GM23338 (cell line): ENCODE measurements at regions not wholly inside any gene's neighbourhood (a gene's known extent, or its start where the extent isn't known, plus 50 kb on each side); places are given as distances from the start of the nearest gene placed in this dataset.

ENCODE experiments used
- ATAC-seq: fragments of 200-7000 bp; cut with Tn5 transposase; 3 replicates; pipeline ENCODE4 v1.9.1; 2020
- DNase-seq: peaks from one replicate; pipeline ENCODE4 v3.0.0-alpha.2; 2015; ENCODE audit warnings: low spot score
- H2AFZ ChIP-seq: fragments of 200-600 bp; sonication (generic); 2 replicates; pipeline ENCODE4 v1.8.0; 2016; ENCODE audit warnings: antibody characterized with exemption, mild to moderate bottlenecking, moderate library complexity
- H3F3A ChIP-seq: fragments of 200-600 bp; sonication (generic); replicated peaks from 2 replicates; pipeline ENCODE4 v1.8.0; 2017; ENCODE audit warnings: antibody characterized with exemption, mixed run types, low read depth
- H3K27ac ChIP-seq: fragments of 200-600 bp; sonication (generic); 2 replicates; pipeline ENCODE4 v1.6.1; 2016; ENCODE audit warnings: low read depth
- H3K27me3 ChIP-seq: fragments of 200-600 bp; sonication (generic); 2 replicates; pipeline ENCODE4 v1.8.0; 2016; ENCODE audit warnings: mild to moderate bottlenecking, mixed run types, moderate library complexity; ENCODE audit not compliant: insufficient read depth
- H3K36me3 ChIP-seq: fragments of 200-600 bp; sonication (generic); 2 replicates; pipeline ENCODE4 v1.8.0; 2016; ENCODE audit warnings: mild to moderate bottlenecking; ENCODE audit not compliant: insufficient read depth
- H3K4me1 ChIP-seq: fragments of 200-600 bp; sonication (generic); 2 replicates; pipeline ENCODE4 v1.8.0; 2016; ENCODE audit warnings: mild to moderate bottlenecking, moderate library complexity; ENCODE audit not compliant: insufficient read depth
- H3K4me2 ChIP-seq: fragments of 200-600 bp; sonication (generic); 2 replicates; pipeline ENCODE4 v1.7.1; 2017; ENCODE audit warnings: mixed run types
- H3K4me3 ChIP-seq: fragments of 200-600 bp; sonication (generic); 2 replicates; pipeline ENCODE4 v1.6.1; 2016; ENCODE audit warnings: mixed run types
- H3K79me2 ChIP-seq: fragments of 200-600 bp; sonication (generic); replicated peaks from 2 replicates; pipeline ENCODE4 v1.8.0; 2017; ENCODE audit warnings: mild to moderate bottlenecking; ENCODE audit not compliant: insufficient read depth
- H3K9me2 ChIP-seq: fragments of 200-600 bp; sonication (generic); 2 replicates; pipeline ENCODE4 v1.8.0; 2017; ENCODE audit not compliant: insufficient read depth
- H4K20me1 ChIP-seq: fragments of 200-600 bp; sonication (generic); replicated peaks from 2 replicates; pipeline ENCODE4 v1.8.0; 2017; ENCODE audit warnings: mild to moderate bottlenecking; ENCODE audit not compliant: insufficient read depth
- H3K27ac Mint-ChIP-seq: 2 replicates; pipeline ENCODE4 v1.8.0; 2020; ENCODE audit warnings: inconsistent platforms, mild to moderate bottlenecking, moderate library complexity, mixed read lengths
- H3K27me3 Mint-ChIP-seq: 3 replicates; pipeline ENCODE4 v1.8.0; 2022; ENCODE audit warnings: low read depth, mild to moderate bottlenecking, moderate library complexity, mixed read lengths, inconsistent platforms; ENCODE audit not compliant: insufficient read depth, poor library complexity
- H3K36me3 Mint-ChIP-seq: 3 replicates; pipeline ENCODE4 v1.8.0; 2021; ENCODE audit warnings: low read depth, mild to moderate bottlenecking, inconsistent platforms, moderate library complexity, mixed read lengths
- H3K4me1 Mint-ChIP-seq: 3 replicates; pipeline ENCODE4 v1.8.0; 2020; ENCODE audit warnings: mild to moderate bottlenecking, inconsistent platforms, mixed read lengths
- H3K4me3 Mint-ChIP-seq: 3 replicates; pipeline ENCODE4 v1.8.0; 2021; ENCODE audit warnings: moderate library complexity, mild to moderate bottlenecking, inconsistent platforms, mixed read lengths
- H3K9me3 Mint-ChIP-seq: 3 replicates; pipeline ENCODE4 v1.8.0; 2020; ENCODE audit warnings: moderate library complexity, mild to moderate bottlenecking, inconsistent platforms, mixed read lengths
- CREB1 ChIP-seq: fragments of 250-450 bp; sonication (Bioruptor Pico); IDR thresholded peaks from 2 replicates; pipeline ENCODE4 v1.5.0; 2020; ENCODE audit warnings: low read depth, mild to moderate bottlenecking, moderate library complexity
- EZH2 ChIP-seq: fragments of 200-600 bp; sonication (generic); IDR thresholded peaks from one replicate; pipeline ENCODE4 v1.8.0; 2017; ENCODE audit warnings: antibody characterized with exemption, mild to moderate bottlenecking, low read depth; ENCODE audit not compliant: unreplicated experiment
- EZH2phosphoT487 ChIP-seq: fragments of 200-600 bp; sonication (generic); IDR thresholded peaks from one replicate; pipeline ENCODE4 v1.8.1; 2018; ENCODE audit warnings: antibody characterized with exemption; ENCODE audit not compliant: unreplicated experiment
- JUNB ChIP-seq: IDR thresholded peaks from one replicate; pipeline ENCODE4 v1.6.1; 2016; ENCODE audit warnings: antibody characterized with exemption; ENCODE audit not compliant: unreplicated experiment
- NANOG ChIP-seq: IDR thresholded peaks from 2 replicates; pipeline ENCODE4 v1.6.1; 2016; ENCODE audit warnings: antibody characterized with exemption, borderline replicate concordance
- POLR2AphosphoS5 ChIP-seq: IDR thresholded peaks from 2 replicates; pipeline ENCODE4 v1.6.1; 2016; ENCODE audit warnings: antibody characterized with exemption, low read depth
- STAT1 ChIP-seq: IDR thresholded peaks from one replicate; pipeline ENCODE4 v1.6.1; 2016; ENCODE audit warnings: antibody characterized with exemption; ENCODE audit not compliant: unreplicated experiment
- ZNF114 ChIP-seq: fragments of 250-450 bp; sonication (Bioruptor Pico); IDR thresholded peaks from 2 replicates; pipeline ENCODE4 v1.5.0; 2020; ENCODE audit warnings: mild to moderate bottlenecking, moderate library complexity
- ZNF331 ChIP-seq: fragments of 250-450 bp; sonication (Bioruptor Pico); IDR thresholded peaks from 2 replicates; pipeline ENCODE4 v1.5.0; 2020; ENCODE audit warnings: low read depth, mild to moderate bottlenecking, moderate library complexity
- TF ChIP-seq, protein P1 (sequence below), 2 experiments: fragments of 200-600 bp in 1 of 2; sonication (generic) in 1 of 2; conservative IDR thresholded peaks; 2 replicates each; pipeline versions ENCODE4 v1.5.1 to v1.6.1; 2016 to 2017; ENCODE audit warnings: antibody characterized with exemption in 2 of 2, low read depth in 2 of 2, mild to moderate bottlenecking in 2 of 2, moderate library complexity in 1 of 2
- TF ChIP-seq, protein P2 (sequence below): fragments of 250-450 bp; sonication (Bioruptor Pico); IDR thresholded peaks from 2 replicates; pipeline ENCODE4 v1.5.0; 2020; ENCODE audit warnings: mild to moderate bottlenecking, moderate library complexity
- TF ChIP-seq, protein P3 (sequence below): IDR thresholded peaks from one replicate; pipeline ENCODE4 v1.6.1; 2018; ENCODE audit warnings: antibody characterized with exemption; ENCODE audit not compliant: unreplicated experiment
- TF ChIP-seq, protein P4 (sequence below): IDR thresholded peaks from 2 replicates; pipeline ENCODE4 v1.6.1; 2016; ENCODE audit warnings: antibody characterized with exemption

DNA sequence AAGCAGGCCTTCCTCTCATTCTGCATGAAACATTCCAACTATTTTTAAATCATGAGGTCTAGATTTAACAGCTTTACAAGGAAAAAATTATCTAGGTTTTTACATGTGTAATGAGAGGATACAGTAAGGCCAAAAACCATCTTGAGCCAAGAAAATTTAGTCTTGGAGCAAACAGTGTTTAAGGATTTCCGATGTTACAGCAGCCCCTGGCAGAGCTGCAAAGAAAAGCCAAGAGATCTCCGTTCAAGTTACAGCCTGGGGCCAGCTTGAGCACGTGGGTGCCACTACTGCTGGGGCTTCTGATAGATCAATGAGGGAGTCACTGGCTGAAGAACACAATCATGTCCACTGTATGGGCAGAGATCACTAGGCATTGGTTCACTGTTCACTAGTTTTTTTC lies 156.2 kb downstream of the EVX1 start:
- no peak overlapping the region for H3K4me3 Mint-ChIP-seq
- H3K4me1 Mint-ChIP-seq = no peaks in the 10 kb centered on the region
- TF ChIP-seq, protein P1, sequence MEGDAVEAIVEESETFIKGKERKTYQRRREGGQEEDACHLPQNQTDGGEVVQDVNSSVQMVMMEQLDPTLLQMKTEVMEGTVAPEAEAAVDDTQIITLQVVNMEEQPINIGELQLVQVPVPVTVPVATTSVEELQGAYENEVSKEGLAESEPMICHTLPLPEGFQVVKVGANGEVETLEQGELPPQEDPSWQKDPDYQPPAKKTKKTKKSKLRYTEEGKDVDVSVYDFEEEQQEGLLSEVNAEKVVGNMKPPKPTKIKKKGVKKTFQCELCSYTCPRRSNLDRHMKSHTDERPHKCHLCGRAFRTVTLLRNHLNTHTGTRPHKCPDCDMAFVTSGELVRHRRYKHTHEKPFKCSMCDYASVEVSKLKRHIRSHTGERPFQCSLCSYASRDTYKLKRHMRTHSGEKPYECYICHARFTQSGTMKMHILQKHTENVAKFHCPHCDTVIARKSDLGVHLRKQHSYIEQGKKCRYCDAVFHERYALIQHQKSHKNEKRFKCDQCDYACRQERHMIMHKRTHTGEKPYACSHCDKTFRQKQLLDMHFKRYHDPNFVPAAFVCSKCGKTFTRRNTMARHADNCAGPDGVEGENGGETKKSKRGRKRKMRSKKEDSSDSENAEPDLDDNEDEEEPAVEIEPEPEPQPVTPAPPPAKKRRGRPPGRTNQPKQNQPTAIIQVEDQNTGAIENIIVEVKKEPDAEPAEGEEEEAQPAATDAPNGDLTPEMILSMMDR (conservative IDR thresholded peaks at IDR 0.05; ENCODE audit: low read depth in 2 of 2) = no peak
- no peak for TF ChIP-seq NANOG
- no peak for TF ChIP-seq POLR2AphosphoS5
- TF ChIP-seq CREB1 (CRISPR knock-in tag) = no peak
- no peak for TF ChIP-seq ZNF114
- TF ChIP-seq JUNB = no peak
- TF ChIP-seq, protein P2, sequence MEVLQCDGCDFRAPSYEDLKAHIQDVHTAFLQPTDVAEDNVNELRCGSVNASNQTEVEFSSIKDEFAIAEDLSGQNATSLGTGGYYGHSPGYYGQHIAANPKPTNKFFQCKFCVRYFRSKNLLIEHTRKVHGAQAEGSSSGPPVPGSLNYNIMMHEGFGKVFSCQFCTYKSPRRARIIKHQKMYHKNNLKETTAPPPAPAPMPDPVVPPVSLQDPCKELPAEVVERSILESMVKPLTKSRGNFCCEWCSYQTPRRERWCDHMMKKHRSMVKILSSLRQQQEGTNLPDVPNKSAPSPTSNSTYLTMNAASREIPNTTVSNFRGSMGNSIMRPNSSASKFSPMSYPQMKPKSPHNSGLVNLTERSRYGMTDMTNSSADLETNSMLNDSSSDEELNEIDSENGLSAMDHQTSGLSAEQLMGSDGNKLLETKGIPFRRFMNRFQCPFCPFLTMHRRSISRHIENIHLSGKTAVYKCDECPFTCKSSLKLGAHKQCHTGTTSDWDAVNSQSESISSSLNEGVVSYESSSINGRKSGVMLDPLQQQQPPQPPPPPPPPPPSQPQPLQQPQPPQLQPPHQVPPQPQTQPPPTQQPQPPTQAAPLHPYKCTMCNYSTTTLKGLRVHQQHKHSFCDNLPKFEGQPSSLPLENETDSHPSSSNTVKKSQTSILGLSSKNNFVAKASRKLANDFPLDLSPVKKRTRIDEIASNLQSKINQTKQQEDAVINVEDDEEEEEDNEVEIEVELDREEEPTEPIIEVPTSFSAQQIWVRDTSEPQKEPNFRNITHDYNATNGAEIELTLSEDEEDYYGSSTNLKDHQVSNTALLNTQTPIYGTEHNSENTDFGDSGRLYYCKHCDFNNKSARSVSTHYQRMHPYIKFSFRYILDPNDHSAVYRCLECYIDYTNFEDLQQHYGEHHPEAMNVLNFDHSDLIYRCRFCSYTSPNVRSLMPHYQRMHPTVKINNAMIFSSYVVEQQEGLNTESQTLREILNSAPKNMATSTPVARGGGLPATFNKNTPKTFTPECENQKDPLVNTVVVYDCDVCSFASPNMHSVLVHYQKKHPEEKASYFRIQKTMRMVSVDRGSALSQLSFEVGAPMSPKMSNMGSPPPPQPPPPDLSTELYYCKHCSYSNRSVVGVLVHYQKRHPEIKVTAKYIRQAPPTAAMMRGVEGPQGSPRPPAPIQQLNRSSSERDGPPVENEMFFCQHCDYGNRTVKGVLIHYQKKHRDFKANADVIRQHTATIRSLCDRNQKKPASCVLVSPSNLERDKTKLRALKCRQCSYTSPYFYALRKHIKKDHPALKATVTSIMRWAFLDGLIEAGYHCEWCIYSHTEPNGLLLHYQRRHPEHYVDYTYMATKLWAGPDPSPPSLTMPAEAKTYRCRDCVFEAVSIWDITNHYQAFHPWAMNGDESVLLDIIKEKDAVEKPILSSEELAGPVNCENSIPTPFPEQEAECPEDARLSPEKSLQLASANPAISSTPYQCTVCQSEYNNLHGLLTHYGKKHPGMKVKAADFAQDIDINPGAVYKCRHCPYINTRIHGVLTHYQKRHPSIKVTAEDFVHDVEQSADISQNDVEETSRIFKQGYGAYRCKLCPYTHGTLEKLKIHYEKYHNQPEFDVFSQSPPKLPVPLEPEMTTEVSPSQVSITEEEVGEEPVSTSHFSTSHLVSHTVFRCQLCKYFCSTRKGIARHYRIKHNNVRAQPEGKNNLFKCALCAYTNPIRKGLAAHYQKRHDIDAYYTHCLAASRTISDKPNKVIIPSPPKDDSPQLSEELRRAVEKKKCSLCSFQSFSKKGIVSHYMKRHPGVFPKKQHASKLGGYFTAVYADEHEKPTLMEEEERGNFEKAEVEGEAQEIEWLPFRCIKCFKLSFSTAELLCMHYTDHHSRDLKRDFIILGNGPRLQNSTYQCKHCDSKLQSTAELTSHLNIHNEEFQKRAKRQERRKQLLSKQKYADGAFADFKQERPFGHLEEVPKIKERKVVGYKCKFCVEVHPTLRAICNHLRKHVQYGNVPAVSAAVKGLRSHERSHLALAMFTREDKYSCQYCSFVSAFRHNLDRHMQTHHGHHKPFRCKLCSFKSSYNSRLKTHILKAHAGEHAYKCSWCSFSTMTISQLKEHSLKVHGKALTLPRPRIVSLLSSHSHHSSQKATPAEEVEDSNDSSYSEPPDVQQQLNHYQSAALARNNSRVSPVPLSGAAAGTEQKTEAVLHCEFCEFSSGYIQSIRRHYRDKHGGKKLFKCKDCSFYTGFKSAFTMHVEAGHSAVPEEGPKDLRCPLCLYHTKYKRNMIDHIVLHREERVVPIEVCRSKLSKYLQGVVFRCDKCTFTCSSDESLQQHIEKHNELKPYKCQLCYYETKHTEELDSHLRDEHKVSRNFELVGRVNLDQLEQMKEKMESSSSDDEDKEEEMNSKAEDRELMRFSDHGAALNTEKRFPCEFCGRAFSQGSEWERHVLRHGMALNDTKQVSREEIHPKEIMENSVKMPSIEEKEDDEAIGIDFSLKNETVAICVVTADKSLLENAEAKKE (CRISPR knock-in tag) = no peak
- no peak for TF ChIP-seq EZH2
- TF ChIP-seq ZNF331 (CRISPR knock-in tag) = no peak
- TF ChIP-seq STAT1 = no peak
- TF ChIP-seq, protein P3, sequence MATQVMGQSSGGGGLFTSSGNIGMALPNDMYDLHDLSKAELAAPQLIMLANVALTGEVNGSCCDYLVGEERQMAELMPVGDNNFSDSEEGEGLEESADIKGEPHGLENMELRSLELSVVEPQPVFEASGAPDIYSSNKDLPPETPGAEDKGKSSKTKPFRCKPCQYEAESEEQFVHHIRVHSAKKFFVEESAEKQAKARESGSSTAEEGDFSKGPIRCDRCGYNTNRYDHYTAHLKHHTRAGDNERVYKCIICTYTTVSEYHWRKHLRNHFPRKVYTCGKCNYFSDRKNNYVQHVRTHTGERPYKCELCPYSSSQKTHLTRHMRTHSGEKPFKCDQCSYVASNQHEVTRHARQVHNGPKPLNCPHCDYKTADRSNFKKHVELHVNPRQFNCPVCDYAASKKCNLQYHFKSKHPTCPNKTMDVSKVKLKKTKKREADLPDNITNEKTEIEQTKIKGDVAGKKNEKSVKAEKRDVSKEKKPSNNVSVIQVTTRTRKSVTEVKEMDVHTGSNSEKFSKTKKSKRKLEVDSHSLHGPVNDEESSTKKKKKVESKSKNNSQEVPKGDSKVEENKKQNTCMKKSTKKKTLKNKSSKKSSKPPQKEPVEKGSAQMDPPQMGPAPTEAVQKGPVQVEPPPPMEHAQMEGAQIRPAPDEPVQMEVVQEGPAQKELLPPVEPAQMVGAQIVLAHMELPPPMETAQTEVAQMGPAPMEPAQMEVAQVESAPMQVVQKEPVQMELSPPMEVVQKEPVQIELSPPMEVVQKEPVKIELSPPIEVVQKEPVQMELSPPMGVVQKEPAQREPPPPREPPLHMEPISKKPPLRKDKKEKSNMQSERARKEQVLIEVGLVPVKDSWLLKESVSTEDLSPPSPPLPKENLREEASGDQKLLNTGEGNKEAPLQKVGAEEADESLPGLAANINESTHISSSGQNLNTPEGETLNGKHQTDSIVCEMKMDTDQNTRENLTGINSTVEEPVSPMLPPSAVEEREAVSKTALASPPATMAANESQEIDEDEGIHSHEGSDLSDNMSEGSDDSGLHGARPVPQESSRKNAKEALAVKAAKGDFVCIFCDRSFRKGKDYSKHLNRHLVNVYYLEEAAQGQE = no peak
- TF ChIP-seq, protein P4, sequence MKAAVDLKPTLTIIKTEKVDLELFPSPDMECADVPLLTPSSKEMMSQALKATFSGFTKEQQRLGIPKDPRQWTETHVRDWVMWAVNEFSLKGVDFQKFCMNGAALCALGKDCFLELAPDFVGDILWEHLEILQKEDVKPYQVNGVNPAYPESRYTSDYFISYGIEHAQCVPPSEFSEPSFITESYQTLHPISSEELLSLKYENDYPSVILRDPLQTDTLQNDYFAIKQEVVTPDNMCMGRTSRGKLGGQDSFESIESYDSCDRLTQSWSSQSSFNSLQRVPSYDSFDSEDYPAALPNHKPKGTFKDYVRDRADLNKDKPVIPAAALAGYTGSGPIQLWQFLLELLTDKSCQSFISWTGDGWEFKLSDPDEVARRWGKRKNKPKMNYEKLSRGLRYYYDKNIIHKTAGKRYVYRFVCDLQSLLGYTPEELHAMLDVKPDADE = no peak
- no peak for TF ChIP-seq EZH2phosphoT487
- Histone ChIP-seq H3K4me2 (no peak overlapping the region), H3K9me2 (0 out of 2 replicates have a peak, but pooled peaks cover 7% of the 10 kb centered on the region), H4K20me1 (no peaks in the 10 kb centered on the region), H3K79me2 (no peaks in the 10 kb centered on the region), H3K27me3 (no peaks in the 10 kb centered on the region), H2AFZ (no peak overlapping the region), H3K4me3 (no peak overlapping the region), H3F3A (no peaks in the 10 kb centered on the region), H3K4me1 (no peaks in the 10 kb centered on the region), H3K36me3 (no peaks in the 10 kb centered on the region), H3K27ac (no peak overlapping the region)
- no peaks in the 10 kb centered on the region; the same call in 2 of the 3 replicates for H3K36me3 Mint-ChIP-seq
- H3K27me3 Mint-ChIP-seq = peaks cover 5% of the 10 kb centered on the region
- H3K27ac Mint-ChIP-seq = no peak overlapping the region
- H3K9me3 Mint-ChIP-seq = no peaks in the 10 kb centered on the region; the same call in 2 of the 3 replicates
- DNase-seq (no peak), ATAC-seq (no peak)
